NCI-H1105 (cell line): ENCODE measurements at regions not wholly inside any gene's neighbourhood (a gene's known extent, or its start where the extent isn't known, plus 50 kb on each side); places are given as distances from the start of the nearest gene placed in this dataset.
"Not testable (repeated sequence)": the region's sequence is repeated elsewhere in the genome, so short reads cannot be mapped to it uniquely, and the experiment has no call there.

Experiments used
- DNase-seq: peaks from one replicate; lab custom pipeline; 2025; lab: John Stamatoyannopoulos, UW

DNA sequence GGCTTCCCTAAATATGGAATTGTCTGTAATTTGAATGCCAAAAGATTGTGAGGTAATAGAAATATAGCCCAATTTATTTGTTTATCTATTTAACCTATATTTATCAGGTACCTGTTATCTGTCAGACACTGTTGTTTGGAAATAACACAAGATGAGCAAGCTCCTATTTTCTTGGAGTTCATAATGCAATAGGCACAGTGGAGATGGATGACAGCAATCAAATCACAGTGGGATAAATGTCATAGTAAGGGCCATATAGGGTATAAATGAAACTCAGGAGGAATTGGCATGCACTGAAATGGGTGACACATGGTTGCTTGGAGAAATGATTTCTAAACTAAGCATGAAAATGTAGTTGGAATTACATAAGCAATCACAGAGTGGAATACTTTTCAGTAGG lies 761.8 kb upstream of the MBL2 start:
- DNase-seq, result no peak

DNA sequence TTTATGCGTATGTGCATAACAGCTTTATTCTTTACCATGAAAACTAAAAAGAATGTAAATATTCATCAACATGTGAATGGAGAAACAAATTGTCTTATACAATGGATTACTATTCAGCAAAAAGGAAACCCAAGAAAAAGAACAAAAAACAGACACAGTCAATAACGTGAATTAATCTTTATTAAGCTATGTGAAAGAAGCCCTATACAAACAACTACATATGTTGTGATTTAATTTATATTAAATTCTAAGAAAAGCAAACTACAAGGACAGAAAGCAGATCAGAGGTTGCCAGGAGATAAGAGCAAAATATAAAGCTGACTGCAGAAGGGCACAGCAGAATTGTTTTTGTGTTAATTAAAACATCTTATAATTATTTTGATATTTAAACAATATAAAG lies 756.4 kb upstream of the MBL2 start:
- no peak for DNase-seq

DNA sequence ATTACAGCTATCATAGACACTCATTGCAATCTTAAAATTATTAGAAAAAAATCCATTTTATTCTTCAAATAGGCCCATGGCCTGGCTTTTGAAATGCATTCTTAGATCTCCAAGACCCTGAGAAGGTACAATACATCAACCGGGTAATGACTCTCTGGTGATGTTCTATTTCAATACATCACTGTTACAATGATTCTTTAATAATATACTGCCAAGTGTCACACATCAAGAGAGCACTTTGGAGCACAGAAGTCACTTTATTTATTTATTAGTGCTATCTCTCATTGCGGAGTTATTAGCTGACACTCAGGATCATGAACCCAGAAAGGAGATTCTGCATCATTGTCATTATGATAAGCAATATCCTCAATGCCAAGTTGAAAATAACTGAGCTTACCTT lies 748.5 kb upstream of the MBL2 start:
- no peak for DNase-seq

DNA sequence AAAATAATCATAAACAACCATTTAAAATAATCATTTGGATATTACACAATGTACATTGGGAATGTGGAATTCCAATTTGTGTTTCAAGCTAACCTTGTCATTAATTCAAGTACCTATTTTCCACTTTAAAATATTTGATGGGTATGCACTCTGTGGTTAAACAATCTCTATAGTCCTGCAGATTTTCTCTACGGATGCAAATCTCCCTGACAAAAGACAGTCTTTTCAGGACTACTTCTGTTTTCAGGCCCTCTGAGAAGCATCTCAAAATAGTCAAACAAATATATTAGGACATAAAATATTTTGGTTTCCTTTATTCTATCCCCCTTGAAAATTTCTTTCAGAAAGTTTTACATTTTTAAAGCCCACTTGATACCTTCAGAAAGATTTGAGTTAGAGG lies 735.6 kb upstream of the MBL2 start:
- DNase-seq, result no peak

DNA sequence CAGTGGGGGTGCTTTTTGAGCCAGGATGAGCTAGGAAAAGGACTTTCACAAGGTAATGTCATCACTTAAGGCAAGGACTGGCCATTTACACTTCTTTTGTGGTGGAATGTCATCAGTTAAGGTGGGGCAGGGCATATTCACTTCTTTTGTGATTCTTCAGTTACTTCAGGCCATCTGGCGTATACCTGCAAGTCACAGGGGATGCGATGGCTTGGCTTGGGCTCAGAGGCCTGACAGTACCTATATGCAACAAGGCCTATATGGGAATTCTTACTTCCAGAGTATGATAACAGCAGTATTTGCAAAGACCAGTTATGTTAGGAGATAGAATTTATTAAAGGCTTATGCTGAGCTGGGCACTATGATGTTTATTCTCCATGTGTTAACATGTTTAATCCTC lies 731.9 kb upstream of the MBL2 start:
- not testable (repeated sequence) for DNase-seq

DNA sequence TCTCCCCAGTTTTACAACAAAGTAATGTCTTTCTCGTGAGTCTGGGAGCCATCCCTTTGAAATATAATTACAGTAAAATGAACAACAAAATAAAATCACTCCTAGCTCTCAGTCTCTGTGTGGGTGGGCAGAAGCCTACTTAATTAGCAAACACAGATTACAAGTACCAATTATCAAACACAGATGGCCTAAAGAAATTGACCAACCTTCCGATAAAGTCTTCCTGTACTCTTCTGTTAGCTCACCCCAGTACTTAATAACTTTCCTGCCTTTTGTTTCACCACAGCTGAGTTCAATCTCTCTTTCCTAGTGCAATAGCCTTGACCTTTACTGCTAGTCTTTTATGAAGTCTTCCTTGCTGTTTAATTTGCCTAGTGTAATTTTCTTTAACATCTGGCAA lies 719.2 kb upstream of the MBL2 start:
- DNase-seq, result no peak

DNA sequence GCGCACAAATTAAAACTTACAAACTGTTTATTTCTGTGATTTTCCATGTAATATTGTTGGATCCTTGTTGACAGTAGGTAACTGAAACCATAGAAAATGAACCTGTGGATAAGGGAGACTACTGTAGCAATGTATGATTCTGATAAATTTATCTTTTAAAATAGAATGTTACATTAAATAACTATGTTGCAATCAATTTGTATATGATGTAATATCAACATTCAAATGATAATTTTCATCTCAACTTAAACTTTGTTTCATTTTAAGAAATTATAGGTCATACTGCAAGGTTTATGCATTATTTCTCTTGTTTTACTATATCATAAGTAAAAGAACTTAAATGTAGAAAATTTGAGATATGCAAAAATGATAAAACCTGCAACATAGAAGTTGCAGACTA lies 718.0 kb upstream of the MBL2 start:
- DNase-seq, result no peak

DNA sequence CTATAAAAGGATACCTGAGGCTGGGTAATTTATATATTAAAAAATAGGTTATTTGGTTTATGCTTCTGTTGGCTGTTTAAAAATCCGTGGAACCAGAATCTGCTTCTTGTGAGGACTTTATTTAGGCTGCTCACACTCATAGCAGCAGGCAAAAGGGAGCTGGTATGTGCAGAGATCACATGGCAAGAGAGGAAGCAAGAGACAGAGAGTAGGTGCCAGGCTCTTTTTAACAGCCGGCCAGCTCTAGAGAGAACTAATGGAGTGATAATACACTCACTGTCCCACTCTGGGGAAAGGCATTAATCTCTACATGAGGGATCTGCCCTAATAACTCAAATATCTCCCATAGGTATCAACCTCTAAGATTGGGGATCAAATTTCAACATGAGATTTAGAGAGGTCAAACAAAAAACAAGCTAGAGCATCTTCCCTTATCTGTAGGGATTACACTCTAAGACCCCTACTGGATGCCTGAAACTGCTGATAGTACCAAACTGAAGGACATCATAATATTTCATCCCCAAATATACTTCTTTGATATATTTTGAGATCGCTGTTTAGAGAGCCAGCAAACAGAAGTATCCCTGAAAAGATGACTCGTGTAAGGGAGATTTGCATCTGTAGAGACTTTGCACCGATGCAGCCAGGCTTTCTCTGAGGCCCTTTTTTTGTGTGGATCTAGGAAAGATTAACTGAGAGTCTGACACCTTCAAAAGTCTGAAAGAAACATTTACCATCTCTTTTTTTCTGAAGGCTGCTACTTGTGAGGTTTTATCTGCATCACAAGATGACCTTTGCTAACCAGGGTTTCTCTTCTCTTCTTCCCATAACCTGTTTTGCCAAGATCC lies 717.0 kb upstream of the MBL2 start:
- no peak for DNase-seq

DNA sequence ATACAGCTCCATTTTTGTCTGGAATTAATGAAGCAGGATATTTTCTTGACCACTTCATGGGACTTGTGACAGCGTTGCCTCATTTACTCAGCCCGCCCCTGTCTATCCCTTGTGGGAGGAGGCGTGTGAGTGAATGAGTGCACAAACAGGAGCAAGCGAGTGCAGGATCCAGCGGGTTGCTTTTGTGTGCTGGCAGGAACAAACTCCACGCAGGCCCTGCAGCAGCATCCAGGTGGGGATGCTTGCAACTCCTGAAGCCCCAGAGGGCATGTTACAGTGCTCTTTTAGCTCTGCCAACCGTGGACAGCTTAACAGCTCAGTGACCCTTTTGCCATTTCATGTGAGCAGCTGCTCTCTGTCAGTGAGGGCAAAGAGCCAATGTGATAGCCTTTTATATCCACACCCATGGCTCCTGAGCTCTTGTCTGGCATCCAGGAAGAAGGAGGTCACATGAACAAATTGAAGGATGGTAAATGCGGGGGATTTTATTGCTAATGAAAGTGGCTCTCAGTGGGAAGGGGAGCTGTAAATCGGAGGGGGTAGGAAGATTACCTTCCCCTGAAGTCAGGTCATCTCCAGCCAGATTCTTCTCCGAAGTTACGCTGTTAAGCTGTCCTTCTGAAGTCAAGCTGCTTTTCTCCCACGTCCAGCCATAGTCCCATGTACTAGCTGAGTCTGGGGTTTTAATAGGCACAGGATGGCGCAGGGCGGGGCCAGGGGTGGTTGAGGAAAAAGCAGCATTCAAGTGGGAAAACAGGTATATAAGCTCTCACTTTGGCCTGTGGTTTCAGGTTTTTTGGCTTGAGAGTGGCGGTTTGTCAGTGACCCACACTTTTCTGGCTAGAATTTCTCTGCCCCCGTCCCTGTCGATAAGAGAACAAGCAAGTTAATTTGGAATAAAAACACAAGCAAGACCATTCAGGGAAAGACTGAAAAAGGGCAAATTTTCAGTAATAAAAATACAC lies 714.7 kb upstream of the MBL2 start:
- no peak for DNase-seq

DNA sequence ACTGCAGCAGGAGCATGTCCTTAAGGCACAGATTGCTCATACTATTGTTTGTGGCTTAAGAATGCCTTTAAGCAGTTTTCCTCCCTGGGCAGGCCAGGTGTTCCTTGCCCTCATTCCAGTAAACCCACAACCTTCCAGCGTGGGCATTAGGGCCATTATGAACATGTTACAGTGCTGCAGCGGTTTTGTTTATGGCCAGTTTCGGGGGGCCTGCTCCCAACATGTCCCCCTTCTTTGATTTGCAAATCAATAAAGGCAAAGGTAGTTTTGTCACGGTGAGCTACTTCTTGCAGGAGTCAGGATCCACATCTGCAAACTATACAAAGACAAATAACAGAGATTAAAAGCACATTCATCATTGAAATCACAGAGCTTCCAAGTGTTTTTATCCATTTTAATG lies 712.8 kb upstream of the MBL2 start:
- not testable (repeated sequence) for DNase-seq

DNA sequence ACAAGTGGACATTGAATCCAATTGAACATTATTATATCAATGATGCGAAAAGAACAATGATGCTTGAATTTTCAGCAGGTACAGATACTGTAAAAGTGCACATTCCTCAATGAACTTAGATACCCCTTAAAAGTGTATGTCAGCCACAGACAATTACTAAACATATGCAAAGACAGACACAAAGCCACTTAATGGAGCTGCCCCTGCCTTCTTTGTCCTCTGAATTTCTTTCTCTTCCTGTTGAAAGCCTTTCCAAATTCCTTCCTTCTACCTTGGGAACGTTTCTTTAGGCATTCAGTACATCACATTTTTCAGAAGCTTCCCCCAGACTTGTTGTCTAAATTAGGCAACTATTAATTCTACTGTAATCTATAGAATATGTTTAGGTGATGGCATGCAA lies 706.8 kb upstream of the MBL2 start:
- no peak for DNase-seq

DNA sequence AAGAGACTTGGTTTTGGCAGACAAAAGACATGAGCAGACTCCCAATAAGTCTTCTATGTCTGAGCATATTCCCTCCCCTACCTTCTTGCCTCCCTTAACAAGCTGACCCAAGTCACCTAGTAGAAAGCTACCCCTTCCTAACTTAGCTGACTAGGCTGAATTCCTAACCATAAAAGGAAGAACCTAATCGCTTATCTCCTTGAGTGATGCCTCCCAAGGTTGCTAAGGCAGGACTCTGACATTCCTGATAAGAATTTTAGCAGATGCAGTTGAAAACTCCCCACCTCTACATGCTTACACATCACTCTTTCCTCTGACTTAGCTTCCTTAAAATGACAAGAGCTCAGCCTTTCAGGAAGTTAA lies 704.7 kb upstream of the MBL2 start:
- DNase-seq, result no peak

DNA sequence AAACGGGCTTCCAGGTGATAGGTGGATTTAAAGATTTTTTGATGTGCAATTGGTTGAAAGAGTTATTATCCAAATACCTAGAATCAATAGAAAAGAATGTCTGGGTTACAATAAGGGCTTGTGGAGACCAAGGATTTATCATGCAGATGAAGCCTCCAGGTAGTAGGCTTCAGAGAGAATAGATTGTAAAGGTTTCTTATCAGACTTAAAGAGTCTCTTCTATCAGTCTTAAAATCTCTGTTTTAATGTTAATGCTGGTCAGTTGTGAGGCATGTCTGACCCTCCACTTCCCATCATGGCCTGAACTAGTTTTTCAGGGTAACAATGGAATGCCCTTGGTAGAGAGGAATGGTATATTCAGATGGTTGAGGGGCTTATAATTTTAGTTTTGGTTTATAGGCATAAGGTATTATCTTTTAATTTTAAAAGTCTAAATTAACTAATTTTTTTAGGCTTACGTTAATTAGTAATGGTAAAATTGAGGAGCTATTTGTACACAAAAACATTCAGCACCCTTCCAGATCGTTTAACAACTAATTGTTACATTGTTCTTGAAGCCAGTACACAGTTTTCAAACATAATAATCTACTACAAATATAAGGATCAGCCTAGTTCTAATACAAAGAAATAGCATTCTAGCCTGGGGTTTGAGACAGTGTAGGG lies 704.2 kb upstream of the MBL2 start:
- DNase-seq, result no peak

DNA sequence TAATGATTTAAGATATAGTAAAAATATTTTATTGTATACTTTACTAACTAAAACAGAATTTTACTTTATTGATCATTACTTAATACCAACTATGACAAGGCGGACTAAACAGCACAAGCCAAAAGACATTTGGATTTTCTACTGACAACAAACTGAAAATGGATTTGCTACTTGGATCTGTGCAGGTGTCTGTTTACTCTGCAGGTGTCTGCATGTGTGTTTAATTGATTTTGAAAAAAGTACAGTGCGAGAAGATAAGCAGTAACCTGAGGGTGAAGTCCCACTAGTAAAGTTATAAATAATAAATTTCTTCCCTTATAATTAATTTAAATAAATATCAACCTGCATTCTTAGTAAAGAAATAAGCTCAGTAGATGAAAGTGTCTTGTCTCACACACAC lies 696.8 kb upstream of the MBL2 start:
- DNase-seq, result no peak

DNA sequence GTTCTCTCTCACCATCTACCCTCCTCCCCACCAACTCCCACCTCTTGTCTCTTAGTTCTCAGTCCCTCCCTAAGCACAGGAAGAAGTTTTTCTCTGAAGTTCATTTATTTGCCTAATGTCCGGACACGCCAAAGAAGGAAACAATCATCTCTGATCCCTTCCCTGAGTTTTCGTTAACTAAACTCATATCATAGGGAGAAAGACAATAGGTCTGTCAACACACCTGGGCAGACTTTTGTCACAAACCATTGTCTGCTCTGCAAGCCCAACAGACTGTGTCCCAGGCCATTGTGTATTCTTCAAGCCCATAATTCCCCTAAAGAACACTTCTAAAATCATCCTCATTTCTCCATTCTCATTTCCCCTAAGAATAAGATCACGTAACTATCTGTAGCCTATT lies 691.0 kb upstream of the MBL2 start:
- DNase-seq, result no peak

DNA sequence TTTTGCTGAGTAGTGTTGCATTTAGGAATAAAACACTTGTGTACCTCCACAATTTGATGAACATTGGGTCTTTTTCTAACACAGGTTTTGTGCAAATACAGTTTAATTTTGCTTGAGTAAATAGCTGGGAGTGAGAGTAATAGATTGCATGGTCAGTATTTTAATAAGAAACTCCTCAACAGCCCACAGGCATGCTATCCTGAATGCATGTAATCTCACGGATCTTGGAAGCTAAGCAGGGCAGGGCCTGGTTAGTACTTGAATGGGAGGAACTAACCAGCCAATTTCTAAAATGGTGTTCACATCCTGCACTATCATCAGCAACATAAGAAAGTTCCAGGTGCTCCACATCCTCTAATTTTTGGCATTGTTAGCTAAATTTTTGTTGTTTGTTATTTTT lies 685.4 kb upstream of the MBL2 start:
- no peak for DNase-seq

DNA sequence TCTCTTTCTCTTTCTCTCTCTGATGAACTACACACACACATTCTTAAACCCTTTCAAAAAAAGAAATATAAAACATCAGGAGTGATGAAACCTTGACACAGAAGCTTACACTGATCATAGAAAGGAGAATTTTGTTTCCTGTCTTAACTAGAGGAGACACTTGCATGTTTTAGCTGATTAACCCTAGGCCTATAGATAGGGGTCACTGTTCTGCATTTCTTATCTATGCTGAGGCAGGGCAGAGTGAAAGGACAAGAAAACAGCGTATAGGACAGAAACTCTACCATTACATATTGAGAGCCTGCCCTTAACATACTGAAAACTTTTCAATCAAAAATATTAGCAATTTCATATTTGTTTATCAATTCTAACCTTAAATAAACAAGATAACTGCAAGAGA lies 680.6 kb upstream of the MBL2 start:
- DNase-seq, result no peak

DNA sequence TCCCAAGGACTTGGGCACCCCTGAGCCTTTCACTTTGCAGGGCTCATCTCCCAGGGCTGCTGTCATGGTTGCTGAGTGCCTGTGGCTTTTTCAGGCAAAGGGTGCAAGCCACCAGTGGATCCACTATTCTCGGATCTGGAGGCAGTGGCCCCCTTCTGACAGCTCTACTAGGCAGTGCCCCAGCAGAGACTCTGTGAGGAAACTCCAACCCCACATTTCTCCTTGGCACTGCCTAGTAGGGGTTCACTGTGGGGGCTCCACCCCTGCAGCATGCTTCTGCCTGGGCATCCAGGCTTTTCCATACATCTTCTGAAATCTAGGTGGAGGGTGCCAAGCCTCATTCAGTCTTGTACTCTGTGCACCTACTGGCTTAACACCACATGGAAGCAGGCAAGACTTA lies 675.0 kb upstream of the MBL2 start:
- DNase-seq, result no peak

DNA sequence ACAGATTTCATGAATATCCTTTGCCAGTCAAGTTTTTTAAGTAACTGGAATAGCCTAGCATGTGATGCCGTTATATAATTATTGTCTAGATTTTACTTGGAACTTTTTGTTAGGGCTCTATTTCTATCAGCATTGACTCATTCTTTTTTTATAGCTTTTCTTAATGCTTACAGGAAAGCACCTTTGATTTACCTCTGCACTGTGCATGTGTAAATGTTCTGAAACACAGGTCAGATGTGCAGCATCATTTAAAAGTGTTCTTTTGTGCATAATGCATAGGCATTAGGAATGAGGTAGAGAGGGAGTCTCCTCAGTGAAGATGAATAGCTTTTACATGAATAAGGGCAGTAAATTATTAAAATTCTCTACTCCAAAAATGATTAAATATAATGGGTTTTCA lies 669.3 kb upstream of the MBL2 start:
- DNase-seq, result no peak

DNA sequence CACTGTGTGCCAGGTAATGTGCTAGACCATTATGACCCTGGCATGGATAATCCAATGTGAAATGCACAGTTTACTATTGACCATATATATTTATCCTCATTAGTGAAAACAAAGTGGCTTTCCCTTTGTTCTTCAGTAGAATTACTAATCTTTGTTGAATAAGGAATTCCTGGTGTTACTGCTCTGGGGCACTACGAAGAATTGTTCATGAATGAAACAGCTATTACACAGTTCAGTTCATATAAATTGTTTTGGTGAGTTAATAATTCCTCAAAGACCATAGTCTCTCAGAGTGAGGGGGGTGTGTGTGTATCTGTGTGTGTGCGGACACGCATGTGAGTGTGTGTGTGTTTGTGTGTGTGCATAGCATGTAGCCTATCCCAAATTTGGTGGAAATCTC lies 668.0 kb upstream of the MBL2 start:
- DNase-seq, result no peak

DNA sequence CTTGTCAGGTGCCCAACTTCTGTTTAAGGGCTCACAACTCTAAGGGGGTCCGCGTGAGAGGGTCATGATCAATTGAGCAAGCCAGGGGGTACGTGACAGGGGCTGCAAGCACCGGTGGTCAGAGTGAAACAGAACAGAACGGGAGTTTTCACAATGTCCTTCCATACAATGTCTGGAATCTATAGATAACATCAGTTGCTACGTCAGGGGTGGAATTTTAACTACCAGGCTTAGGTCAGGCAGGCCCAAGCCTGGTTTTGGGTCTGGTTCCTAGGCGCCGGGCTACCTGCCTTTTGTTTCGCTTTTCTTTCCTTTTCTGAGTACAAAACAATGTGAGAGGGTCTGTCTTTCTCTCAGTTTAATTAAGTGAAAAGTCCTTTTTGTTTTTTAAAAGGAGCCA lies 666.5 kb upstream of the MBL2 start:
- DNase-seq, result not testable (repeated sequence)

DNA sequence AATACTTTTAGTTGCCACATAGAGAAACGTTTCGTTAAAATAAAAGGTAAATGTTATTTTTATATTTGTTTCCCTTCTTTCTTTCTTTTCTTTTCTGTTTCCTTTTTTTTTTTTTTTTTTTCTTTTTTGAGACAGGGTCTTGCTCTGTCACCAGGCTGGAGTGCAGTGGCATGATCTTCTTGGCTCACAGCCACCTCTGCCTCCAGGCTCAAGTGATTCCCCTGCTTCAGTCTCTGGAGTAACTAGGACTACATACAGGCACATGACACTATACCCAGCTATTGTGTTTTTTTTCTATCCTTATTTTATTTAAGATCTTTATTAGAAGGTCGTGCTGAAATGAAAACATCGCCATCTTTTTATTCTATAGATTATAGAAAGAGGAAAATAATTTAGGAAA lies 661.8 kb upstream of the MBL2 start:
- no peak for DNase-seq

DNA sequence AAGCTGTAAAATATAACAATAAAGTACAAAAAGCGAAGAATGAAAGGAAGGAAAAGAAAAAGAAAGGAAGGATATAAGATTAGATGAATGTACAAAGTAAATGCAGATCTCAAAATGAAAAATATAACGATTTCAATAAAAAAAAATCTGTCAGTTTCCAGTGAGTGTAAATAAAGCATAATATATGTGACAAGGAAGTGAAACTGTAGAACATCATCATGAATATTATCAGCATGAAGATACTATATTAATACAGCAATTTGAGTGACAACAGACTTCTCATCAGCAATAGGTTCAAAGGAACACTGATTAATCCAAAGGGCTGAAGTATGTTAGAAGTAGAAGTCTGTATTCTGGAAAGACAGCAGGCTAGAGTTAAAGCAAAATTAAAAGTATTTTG lies 659.5 kb upstream of the MBL2 start:
- DNase-seq, result no peak
